ENCODE measurements at regions not wholly inside any gene's neighbourhood (a gene's known extent, or its start where the extent isn't known, plus 50 kb on each side); places are given as distances from the start of the nearest gene placed in this dataset.

- POLR2A ChIA-PET, result no interaction called here
- TF ChIP-seq LEF1 (IDR thresholded peaks at IDR 0.05; ENCODE audit: borderline replicate concordance) (no peak), ELF4 (IDR thresholded peaks at IDR 0.05) (no peak), FOXK2 (IDR thresholded peaks at IDR 0.05) (no peak), ARNT (IDR thresholded peaks at IDR 0.05) (no peak), BHLHE40 (IDR thresholded peaks at IDR 0.05; ENCODE audit: borderline replicate concordance) (no peak), FOXM1 (IDR thresholded peaks at IDR 0.05; ENCODE audit: borderline replicate concordance) (no peak), FOXA1 (IDR thresholded peaks at IDR 0.05) (no peak), PKNOX1 (IDR thresholded peaks at IDR 0.05) (no peak), ZNF384 (IDR thresholded peaks at IDR 0.05) (no peak), CTBP1 (IDR thresholded peaks at IDR 0.05; ENCODE audit: borderline replicate concordance) (no peak), SUZ12 (IDR thresholded peaks at IDR 0.05) (no peak), L3MBTL2 (conservative IDR thresholded peaks at IDR 0.05) (no peak), TARDBP (IDR thresholded peaks at IDR 0.05) (no peak), SP1 (IDR thresholded peaks at IDR 0.05) (no peak), NFRKB (IDR thresholded peaks at IDR 0.05) (no peak), HDGF (IDR thresholded peaks at IDR 0.05; ENCODE audit: borderline replicate concordance) (no peak)
- DNase-seq (ENCODE audit: extremely low spot score), result no peak
- CTCF ChIA-PET, result no interaction called here
These were observed 522.7 kb downstream of the NUF2 start for GRCh38 chr1:163844459-163844858.

- DNase-seq (ENCODE audit: extremely low spot score), result no peak
- TF ChIP-seq ELF4 (IDR thresholded peaks at IDR 0.05) (no peak), SUZ12 (IDR thresholded peaks at IDR 0.05) (no peak), FOXM1 (IDR thresholded peaks at IDR 0.05; ENCODE audit: borderline replicate concordance) (no peak), ZNF384 (IDR thresholded peaks at IDR 0.05) (no peak), PKNOX1 (IDR thresholded peaks at IDR 0.05) (no peak), ARNT (IDR thresholded peaks at IDR 0.05) (no peak), L3MBTL2 (conservative IDR thresholded peaks at IDR 0.05) (no peak)
- ChIA-PET CTCF (no interaction called here), POLR2A (no interaction called here)
These were observed 523.5 kb downstream of the NUF2 start for GRCh38 chr1:163845279-163845678.

GRCh38 chr1:163863731-163864130 is 542.0 kb downstream of the NUF2 start:
- TF ChIP-seq ARNT (IDR thresholded peaks at IDR 0.05) (no peak), FOXK2 (IDR thresholded peaks at IDR 0.05) (no peak), FOXM1 (IDR thresholded peaks at IDR 0.05; ENCODE audit: borderline replicate concordance) (no peak), LEF1 (IDR thresholded peaks at IDR 0.05; ENCODE audit: borderline replicate concordance) (no peak), SUZ12 (IDR thresholded peaks at IDR 0.05) (no peak), BHLHE40 (IDR thresholded peaks at IDR 0.05; ENCODE audit: borderline replicate concordance) (no peak), PKNOX1 (IDR thresholded peaks at IDR 0.05) (no peak), ZNF384 (IDR thresholded peaks at IDR 0.05) (no peak), NFRKB (IDR thresholded peaks at IDR 0.05) (no peak), SP1 (IDR thresholded peaks at IDR 0.05) (no peak), TARDBP (IDR thresholded peaks at IDR 0.05) (no peak), FOXA1 (IDR thresholded peaks at IDR 0.05) (no peak), ELF4 (IDR thresholded peaks at IDR 0.05) (no peak), HDGF (IDR thresholded peaks at IDR 0.05; ENCODE audit: borderline replicate concordance) (no peak), CTBP1 (IDR thresholded peaks at IDR 0.05; ENCODE audit: borderline replicate concordance) (no peak), L3MBTL2 (conservative IDR thresholded peaks at IDR 0.05) (no peak)
- POLR2A ChIA-PET, result no interaction called here
- CTCF ChIA-PET, result no interaction called here
- DNase-seq (ENCODE audit: extremely low spot score), result no peak

GRCh38 chr1:163864207-163864606 is 542.5 kb downstream of the NUF2 start:
- TF ChIP-seq PKNOX1 (IDR thresholded peaks at IDR 0.05), result no peak
- TF ChIP-seq HDGF (IDR thresholded peaks at IDR 0.05; ENCODE audit: borderline replicate concordance), result no peak
- no peak for TF ChIP-seq FOXA1 (IDR thresholded peaks at IDR 0.05)
- TF ChIP-seq L3MBTL2 (conservative IDR thresholded peaks at IDR 0.05), result no peak
- ChIA-PET CTCF (no interaction called here), POLR2A (no interaction called here)
- DNase-seq (ENCODE audit: extremely low spot score), result no peak

- TF ChIP-seq PKNOX1 (IDR thresholded peaks at IDR 0.05) (no peak), ZNF384 (IDR thresholded peaks at IDR 0.05) (no peak), LEF1 (IDR thresholded peaks at IDR 0.05; ENCODE audit: borderline replicate concordance) (no peak), SUZ12 (IDR thresholded peaks at IDR 0.05) (no peak), ELF4 (IDR thresholded peaks at IDR 0.05) (no peak), FOXK2 (IDR thresholded peaks at IDR 0.05) (no peak), SP1 (IDR thresholded peaks at IDR 0.05) (no peak)
- ChIA-PET CTCF (no interaction called here), POLR2A (no interaction called here)
- no peak for DNase-seq (ENCODE audit: extremely low spot score)
These were observed 544.8 kb downstream of the NUF2 start for GRCh38 chr1:163866564-163866963.

GRCh38 chr1:163870666-163871065 is 548.9 kb downstream of the NUF2 start:
- no peak for DNase-seq (ENCODE audit: extremely low spot score)
- TF ChIP-seq PKNOX1 (IDR thresholded peaks at IDR 0.05) (no peak), ELF4 (IDR thresholded peaks at IDR 0.05) (no peak), FOXK2 (IDR thresholded peaks at IDR 0.05) (no peak), CTBP1 (IDR thresholded peaks at IDR 0.05; ENCODE audit: borderline replicate concordance) (no peak), ARNT (IDR thresholded peaks at IDR 0.05) (no peak), TARDBP (IDR thresholded peaks at IDR 0.05) (no peak), FOXM1 (IDR thresholded peaks at IDR 0.05; ENCODE audit: borderline replicate concordance) (no peak), BHLHE40 (IDR thresholded peaks at IDR 0.05; ENCODE audit: borderline replicate concordance) (no peak), NFRKB (IDR thresholded peaks at IDR 0.05) (no peak), SUZ12 (IDR thresholded peaks at IDR 0.05) (no peak), L3MBTL2 (conservative IDR thresholded peaks at IDR 0.05) (no peak), SP1 (IDR thresholded peaks at IDR 0.05) (no peak)
- CTCF ChIA-PET, result no interaction called here
- POLR2A ChIA-PET, result no interaction called here
